GM18511 (cell line): ENCODE measurements at regions not wholly inside any gene's neighbourhood (a gene's known extent, or its start where the extent isn't known, plus 50 kb on each side); places are given as distances from the start of the nearest gene placed in this dataset.
A peak's percentile ranks its signal among the peaks of the same experiment; 100 is the strongest.

Experiments
- ATAC-seq: cut with Tn5 transposase; IDR thresholded peaks from one replicate; pipeline ENCODE4 v1.9.1; 2021; ENCODE audit warnings: mild to moderate bottlenecking, moderate library complexity; ENCODE audit not compliant: unreplicated experiment

GRCh38 chr11:95717314-95717713 is 72.3 kb downstream of the FAM76B start:
- no peak for ATAC-seq

- ATAC-seq, result peak; percentile 6
These were observed 73.3 kb downstream of the FAM76B start for GRCh38 chr11:95716266-95716665.

GRCh38 chr11:95715777-95716241 is 73.8 kb downstream of the FAM76B start:
- peak; percentile 83 for ATAC-seq

GRCh38 chr11:95714843-95715776 is 74.5 kb downstream of the FAM76B start:
- peak; percentile 37 for ATAC-seq

GRCh38 chr11:95713428-95713827 is 76.2 kb downstream of the FAM76B start:
- ATAC-seq, result no peak

- ATAC-seq, result no peak
These were observed 77.7 kb downstream of the FAM76B start for GRCh38 chr11:95711945-95712221.

- ATAC-seq, result peak; percentile 27
These were observed 78.2 kb downstream of the FAM76B start for GRCh38 chr11:95711162-95711944.

GRCh38 chr11:95708681-95709080 is 80.9 kb downstream of the FAM76B start:
- ATAC-seq, result no peak

- ATAC-seq, result no peak
These were observed 82.6 kb downstream of the FAM76B start for GRCh38 chr11:95706974-95707387.

- ATAC-seq, result peak; percentile 91
These were observed 84.0 kb downstream of the FAM76B start for GRCh38 chr11:95705485-95706124.

- no peak for ATAC-seq
These were observed 84.7 kb downstream of the FAM76B start for GRCh38 chr11:95704865-95705264.

GRCh38 chr11:95703049-95703448 is 86.5 kb downstream of the FAM76B start:
- ATAC-seq, result peak; percentile 36

GRCh38 chr11:95702526-95702925 is 87.1 kb downstream of the FAM76B start:
- ATAC-seq, result no peak

- ATAC-seq, result peak; percentile 39
These were observed 89.1 kb downstream of the FAM76B start for GRCh38 chr11:95700471-95700817.

- peak; percentile 56 for ATAC-seq
These were observed 89.7 kb downstream of the FAM76B start for GRCh38 chr11:95699631-95700470.

- no peak for ATAC-seq
These were observed 90.7 kb downstream of the FAM76B start for GRCh38 chr11:95698676-95699557.

GRCh38 chr11:95697614-95698408 is 91.8 kb downstream of the FAM76B start:
- ATAC-seq, result no peak

- ATAC-seq, result no peak
These were observed 94.4 kb downstream of the FAM76B start for GRCh38 chr11:95695181-95695580.

- ATAC-seq, result no peak
These were observed 96.3 kb downstream of the FAM76B start for GRCh38 chr11:95693298-95693697.
